ENCODE measurements at regions not wholly inside any gene's neighbourhood (a gene's known extent, or its start where the extent isn't known, plus 50 kb on each side); places are given as distances from the start of the nearest gene placed in this dataset.

GRCh38 chr3:157794771-157795170 lies 291.6 kb upstream of the VEPH1 start:
- no peak for DNase-seq

- DNase-seq, result no peak
These were observed 290.5 kb upstream of the VEPH1 start for GRCh38 chr3:157793745-157794144.

DNA sequence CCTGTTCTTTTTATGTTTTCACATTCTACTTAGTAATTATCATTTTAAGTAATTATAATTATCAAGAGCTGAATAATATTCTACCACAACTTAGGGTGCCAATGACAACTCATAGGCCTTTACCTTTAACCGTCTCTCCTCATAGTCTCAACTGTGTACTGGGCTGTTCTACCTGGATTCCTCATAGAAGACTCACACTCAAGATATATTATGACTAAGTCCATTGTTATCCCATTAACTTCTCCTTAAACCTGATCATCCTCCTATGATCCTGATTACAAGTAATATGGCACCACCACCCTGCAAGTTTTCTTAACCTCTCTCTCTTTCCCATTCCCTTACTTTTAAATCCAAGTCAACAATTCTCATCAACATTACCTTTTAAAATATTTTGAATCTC lies 285.9 kb upstream of the VEPH1 start:
- DNase-seq, result no peak

GRCh38 chr3:157786618-157787017 lies 283.4 kb upstream of the VEPH1 start:
- DNase-seq, result no peak

- DNase-seq, result no peak
These were observed 283.0 kb upstream of the VEPH1 start for GRCh38 chr3:157786211-157786610.

DNA sequence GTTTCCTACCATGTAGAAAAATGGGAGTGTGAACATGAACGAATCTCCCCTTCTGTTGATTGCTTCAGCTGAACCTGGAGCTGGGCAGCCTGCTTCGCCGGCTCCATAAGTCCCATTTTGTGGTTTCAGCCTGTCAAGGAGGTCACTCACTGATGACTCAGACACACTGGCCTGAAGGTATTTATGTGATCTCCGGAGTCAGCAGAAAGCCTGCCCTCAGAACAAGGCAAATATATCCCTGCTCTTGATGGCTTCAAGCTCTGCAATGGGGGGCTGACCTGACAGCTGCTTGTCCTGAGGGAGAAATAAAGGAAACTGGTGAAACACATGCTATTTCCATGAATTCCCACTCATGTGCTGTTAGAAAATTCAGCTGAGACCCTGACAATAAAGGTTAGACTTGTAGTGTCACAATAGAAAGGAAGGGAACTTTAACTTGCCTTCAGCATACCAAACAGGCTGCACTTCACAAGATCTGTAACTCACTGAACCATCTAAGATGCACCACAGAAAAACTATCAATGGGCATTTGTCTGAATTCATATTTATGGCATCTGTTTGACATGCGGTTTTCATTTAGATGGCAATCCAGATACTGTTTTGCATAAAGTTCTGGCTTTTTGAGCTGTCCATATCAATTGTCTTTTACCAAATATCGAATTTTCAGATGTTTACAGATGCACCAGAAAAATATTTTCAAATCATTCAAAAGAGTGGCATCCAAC lies 282.0 kb upstream of the VEPH1 start:
- DNase-seq, result peak; percentile 11

GRCh38 chr3:157782236-157782635 lies 279.0 kb upstream of the VEPH1 start:
- DNase-seq, result no peak

- no peak for DNase-seq
These were observed 273.6 kb upstream of the VEPH1 start for GRCh38 chr3:157776861-157777260.

GRCh38 chr3:157775446-157775845 lies 272.2 kb upstream of the VEPH1 start:
- no peak for DNase-seq

DNA sequence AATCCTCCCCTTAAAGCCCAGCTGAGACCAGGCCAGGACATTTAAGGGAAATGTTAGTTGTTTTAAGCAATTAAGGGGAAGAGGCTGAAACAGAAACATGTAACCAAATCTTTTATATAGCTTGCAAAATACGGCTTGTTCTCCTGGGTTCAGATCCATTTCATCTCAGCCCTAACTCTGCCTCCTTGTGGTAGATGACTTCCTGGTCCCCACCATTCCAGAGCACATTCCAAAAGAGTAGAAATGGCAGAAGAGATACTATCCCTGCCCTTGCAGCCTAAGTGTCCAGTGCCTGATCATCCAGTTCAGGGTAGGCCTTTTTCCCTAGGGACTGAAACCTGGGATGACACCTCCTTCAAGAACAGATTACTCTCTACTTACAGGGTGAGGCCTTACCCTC lies 266.2 kb upstream of the VEPH1 start:
- no peak for DNase-seq

DNA sequence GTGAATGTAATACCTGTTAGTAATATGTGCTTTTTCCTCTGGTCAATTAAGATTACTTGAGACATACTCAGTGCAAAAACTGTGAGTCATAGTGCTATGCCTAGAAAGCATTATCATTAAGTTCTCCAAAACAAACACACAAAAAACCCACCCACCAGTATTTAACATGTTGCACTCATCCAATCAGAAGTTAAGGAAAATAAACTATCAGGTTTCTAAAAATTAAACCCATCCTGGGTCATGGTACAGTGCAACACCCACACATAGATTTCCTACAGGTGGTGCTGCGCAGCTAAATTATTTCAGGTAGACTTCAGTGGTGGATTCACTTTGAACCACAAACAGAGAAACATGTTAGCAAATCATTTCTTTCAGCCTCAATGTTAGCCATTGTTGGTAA lies 264.4 kb upstream of the VEPH1 start:
- DNase-seq, result no peak

DNA sequence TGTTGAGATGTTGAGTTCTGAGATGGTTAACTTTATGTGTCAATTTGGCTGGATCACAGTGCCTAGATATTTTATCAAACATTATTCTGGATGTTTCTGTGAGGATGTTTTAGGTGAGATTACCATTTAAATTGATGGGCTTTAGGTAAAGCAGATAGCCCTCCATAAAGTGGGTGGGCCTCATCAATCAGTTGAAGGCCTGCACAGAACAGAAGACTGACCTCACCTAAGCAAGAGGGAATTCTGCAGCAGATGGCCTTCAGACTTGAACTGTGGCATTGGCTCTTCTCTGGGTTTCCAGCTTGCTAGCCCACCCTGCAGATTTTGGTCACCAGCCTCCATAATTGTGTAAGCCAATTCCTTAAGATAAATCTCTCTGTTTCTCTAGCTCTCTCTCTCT lies 260.4 kb upstream of the VEPH1 start:
- no peak for DNase-seq

DNA sequence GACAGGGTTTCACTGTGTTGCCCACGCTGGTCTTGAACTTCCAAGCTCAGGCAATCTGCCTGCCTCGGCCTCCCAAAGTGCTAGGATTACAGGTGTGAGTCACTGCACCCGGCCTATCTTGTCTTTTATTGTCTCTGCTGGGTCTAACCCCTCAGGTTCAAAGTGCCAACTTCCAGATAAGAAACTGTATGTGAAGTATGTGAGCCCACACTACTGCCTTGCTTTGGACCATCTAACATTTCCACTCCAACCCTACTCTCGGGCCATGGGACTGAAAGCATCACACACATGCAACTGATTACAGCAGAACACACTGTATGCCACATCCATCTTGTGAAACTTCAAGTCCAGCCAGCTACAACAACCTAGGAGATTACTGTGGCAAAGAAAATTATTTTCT lies 256.1 kb upstream of the VEPH1 start:
- DNase-seq, result no peak

GRCh38 chr3:157755233-157755632 lies 252.0 kb upstream of the VEPH1 start:
- DNase-seq, result no peak

- DNase-seq, result no peak
These were observed 251.2 kb upstream of the VEPH1 start for GRCh38 chr3:157754451-157754850.

DNA sequence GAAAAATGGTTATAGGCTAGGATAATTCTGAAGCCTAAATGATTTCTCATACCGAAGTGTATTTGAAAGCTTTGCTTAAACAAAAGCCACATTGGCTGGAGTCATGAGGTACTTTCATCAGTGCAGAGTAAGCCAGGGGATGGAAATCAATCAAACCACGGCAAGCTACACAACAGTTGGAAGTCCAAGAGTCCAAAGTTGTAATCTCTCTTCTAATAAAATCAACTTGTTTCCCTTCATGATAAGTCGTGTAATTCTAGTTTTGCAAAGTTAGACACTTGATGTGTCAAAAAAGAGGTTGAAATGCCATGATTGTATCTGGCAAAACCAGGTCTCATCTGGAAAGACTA lies 250.5 kb upstream of the VEPH1 start:
- DNase-seq, result no peak

DNA sequence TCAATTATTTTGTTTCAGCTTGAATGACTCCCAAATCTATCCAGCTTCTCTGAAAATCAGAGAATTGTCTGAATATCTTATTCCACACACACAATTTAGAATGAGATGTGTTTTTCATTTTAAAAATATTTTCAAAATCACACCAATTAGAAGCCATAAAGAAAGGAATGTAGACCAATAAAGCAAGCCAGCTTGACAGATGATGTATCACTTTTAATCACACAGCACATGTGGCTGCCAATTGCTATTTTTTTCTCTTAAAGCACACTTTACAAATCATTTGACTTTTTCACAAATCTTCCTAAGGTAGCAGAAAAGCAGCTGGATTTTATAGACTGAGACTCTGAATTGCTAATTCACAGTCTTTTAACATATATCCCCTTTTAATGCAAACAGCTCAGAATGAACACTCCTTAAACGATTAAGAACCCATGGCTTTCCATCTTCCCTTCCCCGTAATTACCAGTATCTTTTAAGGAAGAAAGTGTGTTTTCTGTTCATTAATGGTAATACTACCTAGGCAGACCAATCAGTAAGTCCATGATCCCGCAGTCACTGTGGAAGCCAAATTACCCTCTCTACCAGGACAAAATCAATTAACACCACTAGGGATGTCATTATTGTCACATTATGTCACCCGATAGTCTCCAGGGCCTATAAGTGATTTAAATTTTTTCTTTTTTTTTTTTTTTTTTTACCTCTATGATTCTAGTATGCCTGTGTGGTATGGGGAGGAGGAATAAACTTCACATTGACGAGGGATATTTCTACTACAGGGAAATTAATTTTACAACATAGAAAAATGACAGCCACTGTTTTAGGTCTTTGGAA lies 250.0 kb upstream of the VEPH1 start:
- DNase-seq, result no peak

- no peak for DNase-seq
These were observed 249.3 kb upstream of the VEPH1 start for GRCh38 chr3:157752554-157752953.

- no peak for DNase-seq
These were observed 248.2 kb upstream of the VEPH1 start for GRCh38 chr3:157751386-157751785.

- no peak for DNase-seq
These were observed 243.2 kb upstream of the VEPH1 start for GRCh38 chr3:157746391-157746790.

DNA sequence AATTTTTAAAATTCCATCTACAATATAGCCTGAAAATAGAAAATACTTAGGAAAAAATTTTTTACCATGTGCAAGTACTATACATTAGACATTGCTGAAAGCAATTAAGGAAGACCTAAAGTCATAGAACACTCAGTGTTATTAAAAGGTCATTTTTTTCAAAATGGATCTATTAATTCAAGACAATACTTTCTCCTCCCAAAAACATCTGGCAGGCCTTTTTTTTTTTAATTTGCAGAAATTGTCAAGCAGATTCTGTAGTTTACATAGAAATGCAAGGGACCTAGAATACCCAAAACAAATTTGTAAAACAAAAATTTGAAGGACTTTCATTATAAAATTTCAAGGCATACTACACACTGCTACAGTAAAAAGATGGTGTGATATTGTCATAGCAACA lies 238.4 kb upstream of the VEPH1 start:
- no peak for DNase-seq

- DNase-seq, result no peak
These were observed 235.2 kb upstream of the VEPH1 start for GRCh38 chr3:157738441-157738840.

DNA sequence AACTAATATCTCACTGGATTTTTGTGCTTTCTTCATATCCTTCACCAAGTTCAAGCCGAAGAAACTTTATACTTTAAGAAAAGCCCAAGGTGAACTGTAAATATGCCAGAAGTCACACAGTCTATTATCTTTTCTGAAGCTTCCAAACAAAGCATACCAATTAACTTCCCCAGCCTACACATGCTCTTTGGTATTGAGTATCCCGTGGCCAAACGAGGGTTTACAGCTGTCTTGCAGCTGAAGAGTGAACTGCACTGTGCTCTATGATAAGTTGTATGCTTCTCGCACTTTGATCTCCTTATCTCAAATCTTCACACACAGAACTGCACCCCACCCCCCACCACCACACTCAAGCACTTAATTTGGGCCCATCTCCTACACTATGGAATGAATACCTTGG lies 215.6 kb upstream of the VEPH1 start:
- no peak for DNase-seq

DNA sequence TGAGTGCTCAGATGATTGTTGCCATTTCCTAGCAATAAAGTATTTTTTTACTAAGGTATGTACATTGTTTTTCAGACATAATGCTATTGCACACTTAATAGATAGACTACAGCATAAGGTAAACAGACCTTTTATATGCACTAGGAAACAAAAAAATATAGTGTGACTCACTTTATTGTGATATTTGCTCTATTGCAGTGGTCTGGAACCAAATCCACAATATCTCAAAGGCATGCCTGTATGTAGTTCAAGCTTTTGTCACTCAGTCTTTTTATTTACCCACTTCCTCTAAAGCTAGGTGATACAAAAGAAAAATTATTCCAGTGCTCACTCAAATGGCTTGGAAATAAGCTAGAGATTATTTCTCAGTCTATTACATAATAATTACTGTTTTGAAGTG lies 209.9 kb upstream of the VEPH1 start:
- DNase-seq, result no peak

GRCh38 chr3:157705258-157705657 lies 202.0 kb upstream of the VEPH1 start:
- DNase-seq, result no peak
